Left ventricle myocardium inferior (tissue), 1 donor: ENCODE measurements at regions not wholly inside any gene's neighbourhood (a gene's known extent, or its start where the extent isn't known, plus 50 kb on each side); places are given as distances from the start of the nearest gene placed in this dataset.

Experiments
- DNase-seq: peaks from one replicate; pipeline ENCODE4 v3.0.0-alpha.2; 2020
- H3K27ac ChIP-seq: fragments of 200-600 bp; replicated peaks from 2 replicates; pipeline ENCODE4 v1.8.0; 2021
- H3K27me3 ChIP-seq: fragments of 200-600 bp; 2 replicates; pipeline ENCODE4 v1.8.0; 2021; ENCODE audit warnings: low read depth
- H3K36me3 ChIP-seq: fragments of 200-600 bp; 2 replicates; pipeline ENCODE4 v1.8.0; 2021
- H3K4me1 ChIP-seq: fragments of 200-600 bp; 2 replicates; pipeline ENCODE4 v1.8.0; 2021
- H3K4me3 ChIP-seq: fragments of 200-600 bp; 2 replicates; pipeline ENCODE4 v1.8.0; 2021; ENCODE audit warnings: mild to moderate bottlenecking, moderate library complexity
- H3K9me3 ChIP-seq: fragments of 200-600 bp; replicated peaks from 2 replicates; pipeline ENCODE4 v1.8.0; 2021
- intact Hi-C: fragments of 100-400 bp; cut with micrococcal nuclease; formaldehyde crosslinking; loops from one replicate; pipeline ENCODE4 v1.11.0; 2022
- TF ChIP-seq, protein P1 (sequence below): fragments of 200-600 bp; IDR thresholded peaks from 2 replicates; pipeline ENCODE4 v1.8.0; 2021; ENCODE audit warnings: antibody characterized with exemption, mild to moderate bottlenecking, borderline replicate concordance
- donor health status: DM: no; HTN: yes; CAD: no; lungs with severe emphysema.

GRCh38 chr6:132142768-132143167 lies 191.6 kb upstream of the CCN2 start:
- H3K4me3 ChIP-seq: no peak overlapping the region
- H3K27ac ChIP-seq: no peak overlapping the region
- intact Hi-C loops: no loop called here
- no peaks in the 10 kb centered on the region for H3K36me3 ChIP-seq
- no peaks in the 10 kb centered on the region for H3K9me3 ChIP-seq
- DNase-seq: no peak
- TF ChIP-seq, protein P1, sequence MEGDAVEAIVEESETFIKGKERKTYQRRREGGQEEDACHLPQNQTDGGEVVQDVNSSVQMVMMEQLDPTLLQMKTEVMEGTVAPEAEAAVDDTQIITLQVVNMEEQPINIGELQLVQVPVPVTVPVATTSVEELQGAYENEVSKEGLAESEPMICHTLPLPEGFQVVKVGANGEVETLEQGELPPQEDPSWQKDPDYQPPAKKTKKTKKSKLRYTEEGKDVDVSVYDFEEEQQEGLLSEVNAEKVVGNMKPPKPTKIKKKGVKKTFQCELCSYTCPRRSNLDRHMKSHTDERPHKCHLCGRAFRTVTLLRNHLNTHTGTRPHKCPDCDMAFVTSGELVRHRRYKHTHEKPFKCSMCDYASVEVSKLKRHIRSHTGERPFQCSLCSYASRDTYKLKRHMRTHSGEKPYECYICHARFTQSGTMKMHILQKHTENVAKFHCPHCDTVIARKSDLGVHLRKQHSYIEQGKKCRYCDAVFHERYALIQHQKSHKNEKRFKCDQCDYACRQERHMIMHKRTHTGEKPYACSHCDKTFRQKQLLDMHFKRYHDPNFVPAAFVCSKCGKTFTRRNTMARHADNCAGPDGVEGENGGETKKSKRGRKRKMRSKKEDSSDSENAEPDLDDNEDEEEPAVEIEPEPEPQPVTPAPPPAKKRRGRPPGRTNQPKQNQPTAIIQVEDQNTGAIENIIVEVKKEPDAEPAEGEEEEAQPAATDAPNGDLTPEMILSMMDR: no peak
- H3K27me3 ChIP-seq: no peaks in the 10 kb centered on the region
- no peaks in the 10 kb centered on the region for H3K4me1 ChIP-seq

- Histone ChIP-seq H3K27me3 (no peaks in the 10 kb centered on the region), H3K4me3 (no peak overlapping the region), H3K36me3 (no peaks in the 10 kb centered on the region), H3K27ac (no peak overlapping the region), H3K4me1 (no peaks in the 10 kb centered on the region), H3K9me3 (no peaks in the 10 kb centered on the region)
- TF ChIP-seq, protein P1: no peak
- intact Hi-C loops: no loop called here
- no peak for DNase-seq
Measured at GRCh38 chr6:132142308-132142707, 191.1 kb upstream of the CCN2 start.

DNA sequence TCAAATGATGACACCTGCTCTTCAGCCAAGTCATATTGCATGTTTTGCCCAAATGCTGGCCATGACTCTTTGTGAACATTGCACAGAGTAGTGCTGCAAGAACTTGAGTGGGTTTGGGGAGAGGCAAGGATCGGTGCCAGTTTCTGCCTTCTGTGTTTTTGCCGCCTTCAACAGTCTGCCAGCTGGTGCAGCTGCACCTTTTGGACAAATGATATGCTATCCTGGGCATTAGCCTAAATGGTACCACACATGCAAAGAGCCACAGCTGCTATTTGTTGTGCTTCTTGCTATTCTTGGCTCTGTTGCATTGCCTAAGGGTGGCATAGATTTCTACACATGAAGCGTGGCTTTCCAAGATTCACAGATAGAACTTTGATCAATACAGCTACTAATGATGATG lies 189.0 kb upstream of the CCN2 start:
- TF ChIP-seq, protein P1: no peak
- no peaks in the 10 kb centered on the region for H3K27me3 ChIP-seq
- no peak for DNase-seq
- no peak overlapping the region for H3K27ac ChIP-seq
- no peaks in the 10 kb centered on the region for H3K9me3 ChIP-seq
- H3K4me1 ChIP-seq: no peaks in the 10 kb centered on the region
- intact Hi-C loops: no loop called here
- no peak overlapping the region for H3K4me3 ChIP-seq
- H3K36me3 ChIP-seq: no peaks in the 10 kb centered on the region

- no peak overlapping the region for H3K27ac ChIP-seq
- no peaks in the 10 kb centered on the region for H3K27me3 ChIP-seq
- H3K9me3 ChIP-seq: no peaks in the 10 kb centered on the region
- DNase-seq: no peak
- H3K4me1 ChIP-seq: no peaks in the 10 kb centered on the region
- H3K4me3 ChIP-seq: no peak overlapping the region
- intact Hi-C loops: no loop called here
- no peaks in the 10 kb centered on the region for H3K36me3 ChIP-seq
- TF ChIP-seq, protein P1: no peak
Measured at GRCh38 chr6:132139611-132140010, 188.4 kb upstream of the CCN2 start.

GRCh38 chr6:132136981-132137380 lies 185.8 kb upstream of the CCN2 start:
- no peak for DNase-seq
- intact Hi-C loops: no loop called here
- no peak overlapping the region for H3K4me3 ChIP-seq
- H3K36me3 ChIP-seq: no peaks in the 10 kb centered on the region
- no peak overlapping the region for H3K27ac ChIP-seq
- H3K9me3 ChIP-seq: no peaks in the 10 kb centered on the region
- H3K4me1 ChIP-seq: peaks cover 24% of the 10 kb centered on the region
- TF ChIP-seq, protein P1: no peak
- no peaks in the 10 kb centered on the region for H3K27me3 ChIP-seq

DNA sequence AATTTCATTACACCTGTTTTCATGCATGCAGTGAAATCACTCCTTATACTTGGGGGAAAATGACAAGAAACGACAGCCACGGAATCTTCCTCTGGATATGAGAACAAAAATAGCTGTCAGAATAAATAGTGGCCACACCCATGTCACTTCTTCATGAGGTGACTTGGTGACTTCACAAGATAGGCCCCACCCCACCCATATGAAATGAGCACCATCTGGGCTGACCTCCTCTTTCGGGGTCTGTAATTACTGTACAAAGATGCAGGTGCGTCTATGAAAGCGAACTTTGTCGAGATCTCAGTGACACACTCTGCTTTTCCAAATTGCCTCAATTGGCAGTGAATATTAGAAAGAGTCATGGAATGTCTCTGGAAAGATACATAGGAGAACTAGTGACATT lies 184.2 kb upstream of the CCN2 start:
- intact Hi-C loops: no loop called here
- no peak overlapping the region for H3K27ac ChIP-seq
- no peak overlapping the region for H3K4me3 ChIP-seq
- no peak for DNase-seq
- H3K9me3 ChIP-seq: no peaks in the 10 kb centered on the region
- H3K27me3 ChIP-seq: no peaks in the 10 kb centered on the region
- H3K36me3 ChIP-seq: no peaks in the 10 kb centered on the region
- TF ChIP-seq, protein P1: no peak
- peaks cover 39% of the 10 kb centered on the region for H3K4me1 ChIP-seq
